Gastrocnemius medialis (tissue), 4 donors: ENCODE measurements at regions not wholly inside any gene's neighbourhood (a gene's known extent, or its start where the extent isn't known, plus 50 kb on each side); places are given as distances from the start of the nearest gene placed in this dataset.

Experiments
- CTCF ChIP-seq, 5 experiments: fragments of 450-650 bp in 3 of 5; fragments of 200-600 bp in 2 of 5; sonication (generic) in 2 of 5; IDR thresholded peaks in 4 of 5; conservative IDR thresholded peaks in 1 of 5; 1 replicate in 4 of 5; 2 replicates in 1 of 5; pipeline ENCODE4 v1.5.1; 2016 to 2019; ENCODE audit warnings: antibody characterized with exemption in 5 of 5, mild to moderate bottlenecking in 3 of 5, moderate library complexity in 3 of 5
- POLR2A ChIP-seq, 2 donors: fragments of 450-650 bp; IDR thresholded peaks; one replicate each; pipeline ENCODE4 v1.6.1; 2017; ENCODE audit warnings: antibody characterized with exemption in 2 of 2, mild to moderate bottlenecking in 2 of 2, moderate library complexity in 2 of 2

- TF ChIP-seq POLR2A (IDR thresholded peaks at IDR 0.05) (no peak), CTCF (IDR thresholded peaks at IDR 0.05 in 4 of 5, conservative IDR thresholded peaks at IDR 0.05 in 1 of 5) (no peak)
Measured at GRCh38 chr6:147716434-147716833, 207.9 kb downstream of the SAMD5 start.
